GM23248 (cell line): ENCODE measurements at regions not wholly inside any gene's neighbourhood (a gene's known extent, or its start where the extent isn't known, plus 50 kb on each side); places are given as distances from the start of the nearest gene placed in this dataset.

Experiments
- DNase-seq: peaks from one replicate; pipeline ENCODE4 v3.0.0-alpha.2; 2015
- H2AFZ ChIP-seq: fragments of 200-600 bp; sonication (generic); 2 replicates; pipeline ENCODE4 v1.6.1; 2016; ENCODE audit warnings: antibody characterized with exemption
- H3F3A ChIP-seq: fragments of 200-600 bp; sonication (generic); 2 replicates; pipeline ENCODE4 v1.6.1; 2016; ENCODE audit warnings: mild to moderate bottlenecking, antibody characterized with exemption, mixed run types; ENCODE audit not compliant: insufficient read depth
- H3K27ac ChIP-seq: fragments of 200-600 bp; sonication (generic); 2 replicates; pipeline ENCODE4 v1.5.1; 2016; ENCODE audit warnings: mild to moderate bottlenecking
- H3K27me3 ChIP-seq: fragments of 200-600 bp; sonication (generic); replicated peaks from 2 replicates; pipeline ENCODE4 v1.6.1; 2016; ENCODE audit warnings: mild to moderate bottlenecking; ENCODE audit not compliant: insufficient read depth
- H3K36me3 ChIP-seq: fragments of 200-600 bp; sonication (generic); 2 replicates; pipeline ENCODE4 v1.6.1; 2016; ENCODE audit warnings: low read depth, mild to moderate bottlenecking
- H3K4me1 ChIP-seq: fragments of 200-600 bp; sonication (generic); 2 replicates; pipeline ENCODE4 v1.6.1; 2016; ENCODE audit warnings: mild to moderate bottlenecking; ENCODE audit not compliant: insufficient read depth
- H3K4me2 ChIP-seq: fragments of 200-600 bp; sonication (generic); one replicate; pipeline ENCODE4 v1.6.1; 2016; ENCODE audit warnings: mild to moderate bottlenecking; ENCODE audit not compliant: unreplicated experiment
- H3K4me3 ChIP-seq: fragments of 200-600 bp; sonication (generic); 2 replicates; pipeline ENCODE4 v1.5.1; 2016; ENCODE audit warnings: mild to moderate bottlenecking
- H3K79me2 ChIP-seq: fragments of 200-600 bp; sonication (generic); 2 replicates; pipeline ENCODE4 v1.6.1; 2016; ENCODE audit warnings: mild to moderate bottlenecking; ENCODE audit not compliant: insufficient read depth
- H3K9ac ChIP-seq: fragments of 200-600 bp; sonication (generic); 2 replicates; pipeline ENCODE4 v1.6.1; 2016; ENCODE audit warnings: mild to moderate bottlenecking
- H3K9me2 ChIP-seq: fragments of 200-600 bp; sonication (generic); 2 replicates; pipeline ENCODE4 v1.6.1; 2016; ENCODE audit warnings: mixed run types, mild to moderate bottlenecking, moderate library complexity; ENCODE audit not compliant: insufficient read depth
- H3K9me3 ChIP-seq: fragments of 200-600 bp; sonication (generic); one replicate; pipeline ENCODE4 v1.6.1; 2017; ENCODE audit warnings: low read depth
- H4K20me1 ChIP-seq: fragments of 200-600 bp; sonication (generic); 2 replicates; pipeline ENCODE4 v1.6.0; 2016; ENCODE audit not compliant: insufficient read depth
- EZH2 ChIP-seq: fragments of 200-600 bp; sonication (generic); IDR thresholded peaks from 2 replicates; pipeline ENCODE4 v1.6.1; 2018; ENCODE audit warnings: antibody characterized with exemption, mild to moderate bottlenecking; ENCODE audit not compliant: insufficient read depth, poor library complexity, severe bottlenecking
- EZH2phosphoT487 ChIP-seq: fragments of 200-600 bp; sonication (generic); IDR thresholded peaks from 2 replicates; pipeline ENCODE4 v1.6.1; 2018; ENCODE audit warnings: antibody characterized with exemption, moderate library complexity, mild to moderate bottlenecking, low read depth; ENCODE audit not compliant: insufficient read depth
- WGBS, 2 experiments: methylation state at CpG; one replicate each; pipeline ENCODE4 v1.1.6; 2015 to 2017; ENCODE audit warnings: low lambda C conversion rate in 2 of 2, low coverage in 1 of 2; ENCODE audit errors: missing lambda C conversion rate in 2 of 2; 5-methylcytosine and 5-hydroxymethylcytosine counted together
- in situ Hi-C: fragments of 300-500 bp; cut with MboI; formaldehyde crosslinking; loops from 2 replicates; pipeline ENCODE4 v1.15.0; 2020

DNA sequence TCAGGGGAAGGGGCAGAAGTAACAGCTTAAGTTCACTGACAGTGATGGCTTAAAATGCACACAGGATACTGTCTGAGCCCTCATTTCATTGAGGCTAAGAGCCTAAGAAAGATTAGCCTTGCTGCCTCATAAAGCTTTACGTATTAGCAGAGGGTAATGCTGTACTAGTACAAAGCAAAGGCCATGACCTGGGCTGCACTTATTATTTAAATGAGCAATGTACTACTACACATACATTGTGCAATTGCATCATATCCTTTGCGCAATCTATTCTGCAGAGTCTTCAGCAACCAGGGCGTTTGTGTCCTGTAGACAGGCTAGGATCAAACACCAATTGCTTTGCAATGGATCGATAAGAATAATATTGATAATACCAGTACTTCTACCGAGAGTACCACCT lies 221.8 kb downstream of the TPRG1 start:
- H3K27me3 ChIP-seq, result no peaks in the 10 kb centered on the region
- no peaks in the 10 kb centered on the region for H3K4me1 ChIP-seq
- H3K9ac ChIP-seq, result no peak overlapping the region
- H2AFZ ChIP-seq, result no peak overlapping the region
- no peaks in the 10 kb centered on the region for H3K79me2 ChIP-seq
- H3K9me2 ChIP-seq, result no peaks in the 10 kb centered on the region
- WGBS, 2 experiments, result 89 to 91% methylated on average over 5 of the region's 5 CpGs
- no peaks in the 10 kb centered on the region for H3F3A ChIP-seq
- H3K4me3 ChIP-seq, result no peak overlapping the region
- no peak overlapping the region for H3K4me2 ChIP-seq
- no peak for DNase-seq
- TF ChIP-seq EZH2phosphoT487, result no peak
- TF ChIP-seq EZH2, result no peak
- H3K36me3 ChIP-seq, result no peaks in the 10 kb centered on the region
- H3K9me3 ChIP-seq, result no peaks in the 10 kb centered on the region
- no peak overlapping the region for H3K27ac ChIP-seq
- in situ Hi-C loops, result no loop called here
- no peaks in the 10 kb centered on the region for H4K20me1 ChIP-seq

DNA sequence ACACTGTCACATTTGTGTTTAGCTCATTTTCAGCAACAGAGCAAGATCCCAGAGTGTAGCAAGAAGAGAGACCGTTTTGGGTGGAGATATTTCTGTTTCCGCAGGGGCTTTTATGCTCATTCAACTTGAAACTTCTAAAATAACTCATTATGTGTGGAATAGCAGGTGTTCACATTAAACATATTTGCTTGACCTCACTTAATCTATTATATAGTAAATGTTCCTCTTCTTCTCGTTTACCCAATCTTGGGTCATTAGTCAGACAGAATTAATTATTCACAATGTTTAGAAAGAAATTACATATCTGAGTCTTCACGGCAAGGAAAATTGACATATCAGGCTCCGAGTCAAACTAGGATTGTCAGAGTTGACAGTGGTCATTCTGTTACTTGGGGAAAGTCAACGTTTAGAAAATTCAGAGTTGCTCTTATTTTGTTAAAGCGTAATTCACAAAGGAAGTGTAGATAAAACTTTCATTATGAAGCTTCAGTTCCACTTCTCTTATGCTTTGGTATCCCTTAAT lies 222.9 kb downstream of the TPRG1 start:
- TF ChIP-seq EZH2phosphoT487, result no peak
- no peak for TF ChIP-seq EZH2
- Histone ChIP-seq H3K4me3 (no peak overlapping the region), H3K27me3 (no peaks in the 10 kb centered on the region), H3K4me2 (no peak overlapping the region), H2AFZ (no peak overlapping the region), H3K9me2 (no peaks in the 10 kb centered on the region), H3K4me1 (no peaks in the 10 kb centered on the region), H3K9ac (no peak overlapping the region), H3K79me2 (no peaks in the 10 kb centered on the region), H3K36me3 (no peaks in the 10 kb centered on the region), H3K27ac (no peak overlapping the region), H4K20me1 (no peaks in the 10 kb centered on the region), H3F3A (no peaks in the 10 kb centered on the region), H3K9me3 (no peaks in the 10 kb centered on the region)
- in situ Hi-C loops, result no loop called here
- DNase-seq, result no peak
- WGBS, 2 experiments, result 64 to 67% methylated on average over 7 of the region's 7 CpGs

DNA sequence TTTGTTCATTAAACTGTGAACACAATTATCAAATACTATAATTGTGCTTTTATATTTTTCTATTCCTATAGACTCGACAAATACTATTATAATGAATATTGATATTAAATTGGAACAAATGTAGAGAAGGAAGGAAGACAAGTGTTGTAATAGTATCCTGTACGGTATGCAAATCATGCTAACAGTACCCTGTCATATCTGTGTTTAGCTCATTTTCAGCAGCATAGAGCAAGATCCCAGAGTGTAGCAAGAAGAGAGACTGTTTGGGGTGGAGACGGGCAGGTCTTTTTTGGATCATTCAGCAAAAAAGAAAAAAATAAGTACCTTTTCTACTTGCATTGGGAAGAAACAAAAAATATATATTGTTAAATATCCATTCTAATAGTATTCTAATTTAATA lies 224.1 kb downstream of the TPRG1 start:
- H3K36me3 ChIP-seq, result no peaks in the 10 kb centered on the region
- H3K27ac ChIP-seq, result no peak overlapping the region
- no peaks in the 10 kb centered on the region for H3K4me1 ChIP-seq
- DNase-seq, result no peak
- in situ Hi-C loops, result no loop called here
- no peak overlapping the region for H3K4me2 ChIP-seq
- no peaks in the 10 kb centered on the region for H3K79me2 ChIP-seq
- no peak overlapping the region for H2AFZ ChIP-seq
- no peaks in the 10 kb centered on the region for H4K20me1 ChIP-seq
- TF ChIP-seq EZH2phosphoT487 (no peak), EZH2 (no peak)
- WGBS, 2 experiments, result 73 to 80% methylated on average over 3 of the region's 3 CpGs
- H3K9ac ChIP-seq, result no peak overlapping the region
- no peaks in the 10 kb centered on the region for H3K27me3 ChIP-seq
- no peak overlapping the region for H3K4me3 ChIP-seq
- no peaks in the 10 kb centered on the region for H3K9me3 ChIP-seq
- no peaks in the 10 kb centered on the region for H3K9me2 ChIP-seq
- no peaks in the 10 kb centered on the region for H3F3A ChIP-seq

DNA sequence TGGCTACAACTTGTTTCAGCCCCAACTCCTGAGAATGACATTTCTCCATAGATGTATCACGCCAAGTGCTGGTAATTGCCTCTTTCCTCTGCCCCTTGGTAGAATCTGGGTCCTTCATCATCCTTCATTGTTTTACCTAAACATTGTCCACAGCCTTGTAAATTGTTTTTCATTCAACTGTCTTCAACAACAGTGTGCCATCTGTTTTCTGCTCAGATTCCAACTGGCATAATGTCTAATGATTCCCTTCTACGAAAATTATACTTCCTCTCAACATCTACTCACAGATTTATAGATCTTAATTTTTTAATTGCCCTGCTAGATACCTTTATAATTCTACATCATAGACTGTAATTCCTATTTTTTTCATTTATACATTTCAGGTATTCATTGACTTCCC lies 226.9 kb downstream of the TPRG1 start:
- Histone ChIP-seq H3K9me2 (no peaks in the 10 kb centered on the region), H3K27me3 (no peaks in the 10 kb centered on the region), H3K4me3 (no peak overlapping the region), H3K4me1 (no peaks in the 10 kb centered on the region), H4K20me1 (no peaks in the 10 kb centered on the region), H2AFZ (no peak overlapping the region), H3K36me3 (no peaks in the 10 kb centered on the region), H3K9me3 (no peaks in the 10 kb centered on the region), H3K79me2 (no peaks in the 10 kb centered on the region), H3K9ac (no peak overlapping the region), H3F3A (no peaks in the 10 kb centered on the region), H3K4me2 (no peak overlapping the region), H3K27ac (no peak overlapping the region)
- WGBS, 2 experiments, result 67% methylated on average over 2 of the region's 2 CpGs
- no peak for DNase-seq
- in situ Hi-C loops, result no loop called here
- TF ChIP-seq EZH2phosphoT487, result no peak
- TF ChIP-seq EZH2, result no peak

DNA sequence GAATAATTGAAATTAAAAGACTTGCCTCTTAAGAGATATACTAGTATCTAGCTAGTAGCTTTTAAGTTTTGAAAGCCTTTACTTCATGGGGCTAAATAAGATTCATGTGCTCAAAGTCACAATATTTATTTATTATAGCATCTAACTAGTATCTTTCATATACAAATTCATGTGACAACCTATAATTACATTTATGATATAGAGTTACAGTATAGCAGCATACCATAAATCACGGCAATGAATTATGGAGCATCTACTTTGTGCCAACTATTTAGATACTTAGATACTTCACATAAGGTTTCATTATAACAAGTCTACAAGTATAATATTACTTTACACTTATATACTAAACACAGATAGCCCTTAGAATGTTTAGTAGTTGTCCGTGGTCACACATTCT lies 229.4 kb downstream of the TPRG1 start:
- H3K9me2 ChIP-seq, result no peaks in the 10 kb centered on the region
- DNase-seq, result no peak
- H3K36me3 ChIP-seq, result no peaks in the 10 kb centered on the region
- no peaks in the 10 kb centered on the region for H3F3A ChIP-seq
- no peak overlapping the region for H2AFZ ChIP-seq
- H3K9ac ChIP-seq, result no peak overlapping the region
- TF ChIP-seq EZH2phosphoT487, result no peak
- TF ChIP-seq EZH2, result no peak
- H3K9me3 ChIP-seq, result no peaks in the 10 kb centered on the region
- H3K27me3 ChIP-seq, result no peaks in the 10 kb centered on the region
- in situ Hi-C loops, result no loop called here
- H3K4me2 ChIP-seq, result no peak overlapping the region
- no peaks in the 10 kb centered on the region for H3K79me2 ChIP-seq
- no peak overlapping the region for H3K27ac ChIP-seq
- WGBS, 2 experiments, result 82 to 92% methylated on average over 2 of the region's 2 CpGs
- no peaks in the 10 kb centered on the region for H3K4me1 ChIP-seq
- no peaks in the 10 kb centered on the region for H4K20me1 ChIP-seq
- no peak overlapping the region for H3K4me3 ChIP-seq
